ENCODE measurements at regions not wholly inside any gene's neighbourhood (a gene's known extent, or its start where the extent isn't known, plus 50 kb on each side); places are given as distances from the start of the nearest gene placed in this dataset.
"Not testable (repeated sequence)": the region's sequence is repeated elsewhere in the genome, so short reads cannot be mapped to it uniquely, and the experiment has no call there.

GRCh38 chr5:58161889-58162288 lies 298.0 kb downstream of the PLK2 start:
- not testable (repeated sequence) for H3K4me1 ChIP-seq (ENCODE audit: control insufficient read depth, insufficient read depth, low read length, poor library complexity, severe bottlenecking); H3K4me3 ChIP-seq (ENCODE audit: extremely low read depth, insufficient read depth, low read length, poor library complexity, severe bottlenecking); H3K9me3 ChIP-seq (ENCODE audit: control insufficient read depth, low read length); H3K27ac ChIP-seq (ENCODE audit: low read depth, low read length, severe bottlenecking); H3K36me3 ChIP-seq (ENCODE audit: control insufficient read depth, insufficient read depth, low read length)
- WGBS, 2 experiments (ENCODE audit: insufficient coverage in 2 of 2) = 77 to 93% methylated on average over 3 of the region's 6 CpGs

GRCh38 chr5:58156973-58157701 lies 302.7 kb downstream of the PLK2 start:
- H3K4me3 ChIP-seq (ENCODE audit: extremely low read depth, insufficient read depth, low read length, poor library complexity, severe bottlenecking) = no peak overlapping the region

GRCh38 chr5:58156361-58156760 lies 303.5 kb downstream of the PLK2 start:
- Histone ChIP-seq H3K27ac (ENCODE audit: low read depth, low read length, severe bottlenecking) (peak overlapping the region; percentile 53), H3K4me3 (ENCODE audit: extremely low read depth, insufficient read depth, low read length, poor library complexity, severe bottlenecking) (no peak overlapping the region), H3K9me3 (ENCODE audit: control insufficient read depth, low read length) (no peaks in the 10 kb centered on the region), H3K36me3 (ENCODE audit: control insufficient read depth, insufficient read depth, low read length) (no peaks in the 10 kb centered on the region), H3K4me1 (ENCODE audit: control insufficient read depth, insufficient read depth, low read length, poor library complexity, severe bottlenecking) (peaks cover 18% of the 10 kb centered on the region)
- WGBS, 2 experiments (ENCODE audit: insufficient coverage in 2 of 2) = 77 to 92% methylated on average over 5 to 6 of the region's 6 CpGs

More at GRCh38 chr5:58156973-58157701, 302.7 kb downstream of the PLK2 start:
- Histone ChIP-seq H3K27ac (ENCODE audit: low read depth, low read length, severe bottlenecking) (peak overlapping the region; percentile 53), H3K9me3 (ENCODE audit: control insufficient read depth, low read length) (no peaks in the 10 kb centered on the region), H3K4me1 (ENCODE audit: control insufficient read depth, insufficient read depth, low read length, poor library complexity, severe bottlenecking) (peaks cover 18% of the 10 kb centered on the region), H3K36me3 (ENCODE audit: control insufficient read depth, insufficient read depth, low read length) (no peaks in the 10 kb centered on the region)
- WGBS, 2 experiments (ENCODE audit: insufficient coverage in 2 of 2) = 82 to 89% methylated on average over 3 to 7 of the region's 8 CpGs

- no peak overlapping the region for H3K27ac ChIP-seq (ENCODE audit: low read depth, low read length, severe bottlenecking)
- H3K9me3 ChIP-seq (ENCODE audit: control insufficient read depth, low read length) = no peaks in the 10 kb centered on the region
- no peaks in the 10 kb centered on the region for H3K36me3 ChIP-seq (ENCODE audit: control insufficient read depth, insufficient read depth, low read length)
- peaks cover 23% of the 10 kb centered on the region for H3K4me1 ChIP-seq (ENCODE audit: control insufficient read depth, insufficient read depth, low read length, poor library complexity, severe bottlenecking)
- no peak overlapping the region for H3K4me3 ChIP-seq (ENCODE audit: extremely low read depth, insufficient read depth, low read length, poor library complexity, severe bottlenecking)
- 90 to 100% methylated on average over 3 to 4 of the region's 7 CpGs for WGBS, 2 experiments (ENCODE audit: insufficient coverage in 2 of 2)
These were observed 306.6 kb downstream of the PLK2 start for GRCh38 chr5:58153255-58153654.

- Histone ChIP-seq H3K36me3 (ENCODE audit: control insufficient read depth, insufficient read depth, low read length) (no peaks in the 10 kb centered on the region), H3K27ac (ENCODE audit: low read depth, low read length, severe bottlenecking) (no peak overlapping the region), H3K4me1 (ENCODE audit: control insufficient read depth, insufficient read depth, low read length, poor library complexity, severe bottlenecking) (peaks cover 9% of the 10 kb centered on the region), H3K9me3 (ENCODE audit: control insufficient read depth, low read length) (no peaks in the 10 kb centered on the region), H3K4me3 (ENCODE audit: extremely low read depth, insufficient read depth, low read length, poor library complexity, severe bottlenecking) (no peak overlapping the region)
- no CpG with 5 or more reads among the region's 1 CpG for WGBS, 2 experiments (ENCODE audit: insufficient coverage in 2 of 2)
These were observed 308.5 kb downstream of the PLK2 start for GRCh38 chr5:58151414-58151813.

GRCh38 chr5:58150926-58151325 lies 309.0 kb downstream of the PLK2 start:
- Histone ChIP-seq H3K4me1 (ENCODE audit: control insufficient read depth, insufficient read depth, low read length, poor library complexity, severe bottlenecking) (peaks cover 4% of the 10 kb centered on the region), H3K36me3 (ENCODE audit: control insufficient read depth, insufficient read depth, low read length) (no peaks in the 10 kb centered on the region), H3K4me3 (ENCODE audit: extremely low read depth, insufficient read depth, low read length, poor library complexity, severe bottlenecking) (no peak overlapping the region), H3K27ac (ENCODE audit: low read depth, low read length, severe bottlenecking) (no peak overlapping the region), H3K9me3 (ENCODE audit: control insufficient read depth, low read length) (no peaks in the 10 kb centered on the region)
- 100% methylated on average over 1 of the region's 2 CpGs; no CpG with 5 or more reads in 1 of the 2 experiments for WGBS, 2 experiments (ENCODE audit: insufficient coverage in 2 of 2)

GRCh38 chr5:58149746-58150145 lies 310.1 kb downstream of the PLK2 start:
- WGBS, 2 experiments (ENCODE audit: insufficient coverage in 2 of 2) = 100% methylated on average over 1 of the region's 4 CpGs; no CpG with 5 or more reads in 1 of the 2 experiments
- no peak overlapping the region for H3K27ac ChIP-seq (ENCODE audit: low read depth, low read length, severe bottlenecking)
- no peak overlapping the region for H3K4me3 ChIP-seq (ENCODE audit: extremely low read depth, insufficient read depth, low read length, poor library complexity, severe bottlenecking)

GRCh38 chr5:58149345-58149744 lies 310.5 kb downstream of the PLK2 start:
- Histone ChIP-seq H3K27ac (ENCODE audit: low read depth, low read length, severe bottlenecking) (no peak overlapping the region), H3K4me3 (ENCODE audit: extremely low read depth, insufficient read depth, low read length, poor library complexity, severe bottlenecking) (no peak overlapping the region), H3K9me3 (ENCODE audit: control insufficient read depth, low read length) (no peaks in the 10 kb centered on the region), H3K36me3 (ENCODE audit: control insufficient read depth, insufficient read depth, low read length) (no peaks in the 10 kb centered on the region), H3K4me1 (ENCODE audit: control insufficient read depth, insufficient read depth, low read length, poor library complexity, severe bottlenecking) (peaks cover 4% of the 10 kb centered on the region)
- WGBS, 2 experiments (ENCODE audit: insufficient coverage in 2 of 2) = 92 to 100% methylated on average over 2 of the region's 3 CpGs

More at GRCh38 chr5:58149746-58150145, 310.1 kb downstream of the PLK2 start:
- Histone ChIP-seq H3K4me1 (ENCODE audit: control insufficient read depth, insufficient read depth, low read length, poor library complexity, severe bottlenecking) (peaks cover 4% of the 10 kb centered on the region), H3K36me3 (ENCODE audit: control insufficient read depth, insufficient read depth, low read length) (no peaks in the 10 kb centered on the region), H3K9me3 (ENCODE audit: control insufficient read depth, low read length) (no peaks in the 10 kb centered on the region)

- Histone ChIP-seq H3K9me3 (ENCODE audit: control insufficient read depth, low read length) (no peaks in the 10 kb centered on the region), H3K36me3 (ENCODE audit: control insufficient read depth, insufficient read depth, low read length) (no peaks in the 10 kb centered on the region), H3K27ac (ENCODE audit: low read depth, low read length, severe bottlenecking) (no peak overlapping the region), H3K4me1 (ENCODE audit: control insufficient read depth, insufficient read depth, low read length, poor library complexity, severe bottlenecking) (peaks cover 4% of the 10 kb centered on the region), H3K4me3 (ENCODE audit: extremely low read depth, insufficient read depth, low read length, poor library complexity, severe bottlenecking) (no peak overlapping the region)
These were observed 311.6 kb downstream of the PLK2 start for GRCh38 chr5:58148254-58148775.

GRCh38 chr5:58145397-58145934 lies 314.4 kb downstream of the PLK2 start:
- Histone ChIP-seq H3K4me1 (ENCODE audit: control insufficient read depth, insufficient read depth, low read length, poor library complexity, severe bottlenecking) (peaks cover 4% of the 10 kb centered on the region), H3K27ac (ENCODE audit: low read depth, low read length, severe bottlenecking) (no peak overlapping the region)
- WGBS, 2 experiments (ENCODE audit: insufficient coverage in 2 of 2) = 86 to 93% methylated on average over 7 to 9 of the region's 11 CpGs

GRCh38 chr5:58143727-58144126 lies 316.2 kb downstream of the PLK2 start:
- H3K4me1 ChIP-seq (ENCODE audit: control insufficient read depth, insufficient read depth, low read length, poor library complexity, severe bottlenecking) = no peaks in the 10 kb centered on the region
- no peaks in the 10 kb centered on the region for H3K9me3 ChIP-seq (ENCODE audit: control insufficient read depth, low read length)
- WGBS, 2 experiments (ENCODE audit: insufficient coverage in 2 of 2) = 85 to 93% methylated on average over 1 of the region's 2 CpGs
- H3K27ac ChIP-seq (ENCODE audit: low read depth, low read length, severe bottlenecking) = no peak overlapping the region
- H3K36me3 ChIP-seq (ENCODE audit: control insufficient read depth, insufficient read depth, low read length) = no peaks in the 10 kb centered on the region
- H3K4me3 ChIP-seq (ENCODE audit: extremely low read depth, insufficient read depth, low read length, poor library complexity, severe bottlenecking) = no peak overlapping the region

More at GRCh38 chr5:58145397-58145934, 314.4 kb downstream of the PLK2 start:
- Histone ChIP-seq H3K36me3 (ENCODE audit: control insufficient read depth, insufficient read depth, low read length) (no peaks in the 10 kb centered on the region), H3K9me3 (ENCODE audit: control insufficient read depth, low read length) (no peaks in the 10 kb centered on the region), H3K4me3 (ENCODE audit: extremely low read depth, insufficient read depth, low read length, poor library complexity, severe bottlenecking) (no peak overlapping the region)

Data from mesodermal cell (in vitro differentiated cells).